DOHH2 (cell line): ENCODE measurements at regions not wholly inside any gene's neighbourhood (a gene's known extent, or its start where the extent isn't known, plus 50 kb on each side); places are given as distances from the start of the nearest gene placed in this dataset.

Experiments
- H3F3A ChIP-seq: fragments of 200-600 bp; sonication (generic), shearing (Covaris generic); 2 replicates; pipeline ENCODE4 v1.6.0; 2016; ENCODE audit warnings: antibody characterized with exemption, mild to moderate bottlenecking; ENCODE audit not compliant: control insufficient read depth, insufficient read depth
- H3K27ac ChIP-seq: fragments of 200-600 bp; sonication (generic); 2 replicates; pipeline ENCODE4 v1.5.1; 2014; ENCODE audit warnings: low read depth, mild to moderate bottlenecking, low read length, moderate library complexity
- H3K27me3 ChIP-seq: fragments of 200-600 bp; sonication (generic); 2 replicates; pipeline ENCODE4 v1.6.1; 2014; ENCODE audit warnings: mild to moderate bottlenecking, low read length, mixed read lengths; ENCODE audit not compliant: control insufficient read depth
- H3K36me3 ChIP-seq: fragments of 200-600 bp; sonication (generic); 2 replicates; pipeline ENCODE4 v1.6.1; 2014; ENCODE audit warnings: mild to moderate bottlenecking, low read length, moderate library complexity, mixed read lengths; ENCODE audit not compliant: control insufficient read depth
- H3K4me1 ChIP-seq: fragments of 200-600 bp; sonication (generic); 2 replicates; pipeline ENCODE4 v1.6.1; 2014; ENCODE audit warnings: mild to moderate bottlenecking, low read length, mixed read lengths; ENCODE audit not compliant: control insufficient read depth
- H3K4me2 ChIP-seq: fragments of 200-600 bp; sonication (generic); 2 replicates; pipeline ENCODE4 v1.6.0; 2014; ENCODE audit warnings: mild to moderate bottlenecking, low read length, moderate library complexity
- H3K4me3 ChIP-seq: fragments of 200-600 bp; sonication (generic); 2 replicates; pipeline ENCODE4 v1.5.1; 2014; ENCODE audit warnings: mild to moderate bottlenecking, low read length, mixed read lengths
- H3K79me2 ChIP-seq: fragments of 200-600 bp; sonication (generic); 2 replicates; pipeline ENCODE4 v1.6.1; 2014; ENCODE audit warnings: mild to moderate bottlenecking, low read length, mixed read lengths; ENCODE audit not compliant: control insufficient read depth
- H3K9me2 ChIP-seq: fragments of 200-600 bp; sonication (generic); replicated peaks from 2 replicates; pipeline ENCODE4 v1.6.1; 2014; ENCODE audit warnings: mild to moderate bottlenecking, low read length, mixed read lengths; ENCODE audit not compliant: control insufficient read depth
- H3K9me3 ChIP-seq: fragments of 200-600 bp; sonication (generic); 2 replicates; pipeline ENCODE4 v1.6.1; 2014; ENCODE audit warnings: antibody characterized with exemption, low read length, mixed read lengths; ENCODE audit not compliant: control insufficient read depth, insufficient read depth
- H4K20me1 ChIP-seq: fragments of 200-600 bp; sonication (generic); 2 replicates; pipeline ENCODE4 v1.6.0; 2014; ENCODE audit warnings: low read depth, mild to moderate bottlenecking, antibody characterized with exemption, low read length, moderate library complexity; ENCODE audit not compliant: control insufficient read depth, insufficient read depth
- EZH2phosphoT487 ChIP-seq: fragments of 200-600 bp; sonication (generic); IDR thresholded peaks from 2 replicates; pipeline ENCODE4 v1.6.1; 2017; ENCODE audit warnings: borderline replicate concordance, mild to moderate bottlenecking, antibody characterized with exemption, low read length, moderate library complexity, mixed read lengths
- TF ChIP-seq, protein P1 (sequence below): fragments of 200-600 bp; sonication (generic); IDR thresholded peaks from one replicate; pipeline ENCODE4 v1.5.1; 2014; ENCODE audit warnings: antibody characterized with exemption, mild to moderate bottlenecking, low read depth, low read length; ENCODE audit not compliant: poor library complexity, severe bottlenecking

DNA sequence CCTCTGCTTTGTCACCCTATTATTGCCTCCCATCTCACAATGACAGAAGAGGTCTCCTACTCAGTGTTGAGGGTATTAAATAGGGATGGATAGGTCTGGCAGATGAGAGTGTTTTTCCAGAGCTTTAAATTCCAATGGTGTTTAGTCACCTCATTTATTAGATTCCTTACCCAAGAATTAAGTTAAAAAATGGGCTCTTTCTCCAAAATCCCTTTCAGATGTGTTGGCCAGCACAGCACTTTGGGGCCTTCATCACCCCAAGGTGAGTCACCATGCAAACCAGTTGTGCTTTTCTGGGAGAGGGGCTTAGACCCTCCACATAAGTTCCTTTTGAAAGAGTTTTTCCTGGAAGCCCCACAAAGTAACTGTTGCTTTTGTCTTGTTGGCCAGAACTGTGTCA is 78.4 kb downstream of the CYP26A1 start:
- Histone ChIP-seq H3K79me2 (no peaks in the 10 kb centered on the region), H3K9me2 (no peaks in the 10 kb centered on the region), H3K27me3 (no peaks in the 10 kb centered on the region; the same call in 1 of the 2 replicates), H3K4me1 (no peaks in the 10 kb centered on the region), H3F3A (no peaks in the 10 kb centered on the region), H3K4me2 (no peak overlapping the region), H3K27ac (no peak overlapping the region), H4K20me1 (no peaks in the 10 kb centered on the region), H3K4me3 (no peak overlapping the region), H3K9me3 (no peaks in the 10 kb centered on the region; the same call in 1 of the 2 replicates), H3K36me3 (no peaks in the 10 kb centered on the region)
- no peak for TF ChIP-seq EZH2phosphoT487
- TF ChIP-seq, protein P1, sequence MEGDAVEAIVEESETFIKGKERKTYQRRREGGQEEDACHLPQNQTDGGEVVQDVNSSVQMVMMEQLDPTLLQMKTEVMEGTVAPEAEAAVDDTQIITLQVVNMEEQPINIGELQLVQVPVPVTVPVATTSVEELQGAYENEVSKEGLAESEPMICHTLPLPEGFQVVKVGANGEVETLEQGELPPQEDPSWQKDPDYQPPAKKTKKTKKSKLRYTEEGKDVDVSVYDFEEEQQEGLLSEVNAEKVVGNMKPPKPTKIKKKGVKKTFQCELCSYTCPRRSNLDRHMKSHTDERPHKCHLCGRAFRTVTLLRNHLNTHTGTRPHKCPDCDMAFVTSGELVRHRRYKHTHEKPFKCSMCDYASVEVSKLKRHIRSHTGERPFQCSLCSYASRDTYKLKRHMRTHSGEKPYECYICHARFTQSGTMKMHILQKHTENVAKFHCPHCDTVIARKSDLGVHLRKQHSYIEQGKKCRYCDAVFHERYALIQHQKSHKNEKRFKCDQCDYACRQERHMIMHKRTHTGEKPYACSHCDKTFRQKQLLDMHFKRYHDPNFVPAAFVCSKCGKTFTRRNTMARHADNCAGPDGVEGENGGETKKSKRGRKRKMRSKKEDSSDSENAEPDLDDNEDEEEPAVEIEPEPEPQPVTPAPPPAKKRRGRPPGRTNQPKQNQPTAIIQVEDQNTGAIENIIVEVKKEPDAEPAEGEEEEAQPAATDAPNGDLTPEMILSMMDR, result no peak

GRCh38 chr10:93154531-93154930 is 80.8 kb downstream of the CYP26A1 start:
- H3K27me3 ChIP-seq, result no peaks in the 10 kb centered on the region
- H3K36me3 ChIP-seq, result no peaks in the 10 kb centered on the region
- no peaks in the 10 kb centered on the region for H3K4me1 ChIP-seq
- H3K79me2 ChIP-seq, result no peaks in the 10 kb centered on the region
- H3F3A ChIP-seq, result no peaks in the 10 kb centered on the region
- H3K27ac ChIP-seq, result no peak overlapping the region
- H3K4me3 ChIP-seq, result no peak overlapping the region
- TF ChIP-seq, protein P1, result no peak
- no peak for TF ChIP-seq EZH2phosphoT487
- no peak overlapping the region for H3K4me2 ChIP-seq
- no peaks in the 10 kb centered on the region; the same call in 1 of the 2 replicates for H3K9me3 ChIP-seq
- H3K9me2 ChIP-seq, result no peaks in the 10 kb centered on the region
- H4K20me1 ChIP-seq, result no peaks in the 10 kb centered on the region

GRCh38 chr10:93160140-93160539 is 86.4 kb downstream of the CYP26A1 start:
- H3F3A ChIP-seq, result no peaks in the 10 kb centered on the region
- peaks cover 10% of the 10 kb centered on the region for H3K4me1 ChIP-seq
- H4K20me1 ChIP-seq, result no peaks in the 10 kb centered on the region
- no peaks in the 10 kb centered on the region for H3K79me2 ChIP-seq
- H3K27ac ChIP-seq, result no peak overlapping the region
- no peaks in the 10 kb centered on the region for H3K9me2 ChIP-seq
- TF ChIP-seq, protein P1, result no peak
- TF ChIP-seq EZH2phosphoT487, result no peak
- H3K27me3 ChIP-seq, result no peaks in the 10 kb centered on the region
- H3K36me3 ChIP-seq, result no peaks in the 10 kb centered on the region
- H3K9me3 ChIP-seq, result no peaks in the 10 kb centered on the region; the same call in 1 of the 2 replicates
- no peak overlapping the region for H3K4me2 ChIP-seq
- H3K4me3 ChIP-seq, result no peak overlapping the region

DNA sequence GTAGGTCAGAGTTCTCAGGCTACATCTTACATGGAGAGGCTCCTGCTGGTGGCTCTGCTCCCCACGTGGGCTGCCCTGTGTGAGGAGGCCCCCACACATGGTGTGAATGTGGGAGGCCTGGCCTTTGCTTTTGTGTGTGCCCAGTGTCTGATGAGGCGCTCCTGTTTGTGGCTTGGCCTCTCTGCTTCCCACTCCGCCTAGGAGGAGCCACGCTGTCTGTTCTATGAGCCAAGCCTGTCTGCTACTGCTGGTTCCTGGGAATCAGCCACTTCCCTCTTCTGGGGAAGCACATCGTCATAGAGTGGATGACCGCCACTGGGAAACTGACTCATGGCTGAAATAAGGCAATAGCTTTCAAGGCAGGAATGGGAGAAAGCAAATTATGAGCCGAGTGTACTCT is 87.1 kb downstream of the CYP26A1 start:
- Histone ChIP-seq H3K27ac (no peak overlapping the region), H3K79me2 (no peaks in the 10 kb centered on the region), H3K9me3 (no peaks in the 10 kb centered on the region; the same call in 1 of the 2 replicates), H3K4me1 (peaks cover 17% of the 10 kb centered on the region), H3K9me2 (no peaks in the 10 kb centered on the region), H3K36me3 (no peaks in the 10 kb centered on the region), H3K4me3 (no peak overlapping the region), H3K4me2 (no peak overlapping the region), H3K27me3 (no peaks in the 10 kb centered on the region), H3F3A (no peaks in the 10 kb centered on the region), H4K20me1 (no peaks in the 10 kb centered on the region)
- TF ChIP-seq EZH2phosphoT487, result no peak
- TF ChIP-seq, protein P1, result no peak
